Neuronal stem cell (in vitro differentiated cells): ENCODE measurements at regions not wholly inside any gene's neighbourhood (a gene's known extent, or its start where the extent isn't known, plus 50 kb on each side); places are given as distances from the start of the nearest gene placed in this dataset.

ENCODE experiments used
- DNase-seq: peaks from one replicate; pipeline ENCODE4 v3.0.0-alpha.2; 2013; ENCODE audit warnings: low spot score
- H2AFZ ChIP-seq: one replicate; pipeline ENCODE4 v1.6.1; 2013; ENCODE audit warnings: mild to moderate bottlenecking, low read length, inconsistent platforms
- H2AK5ac ChIP-seq: 2 replicates; pipeline ENCODE4 v1.6.1; 2013; ENCODE audit warnings: low read depth, mild to moderate bottlenecking, inconsistent platforms, low read length, moderate library complexity, mixed read lengths
- H2BK120ac ChIP-seq: 2 replicates; pipeline ENCODE4 v1.6.1; 2013; ENCODE audit warnings: low read depth, mild to moderate bottlenecking, inconsistent platforms, low read length, moderate library complexity, mixed read lengths
- H2BK12ac ChIP-seq: one replicate; pipeline ENCODE4 v1.6.1; 2013; ENCODE audit warnings: low read length, inconsistent platforms
- H2BK15ac ChIP-seq: 2 replicates; pipeline ENCODE4 v1.6.1; 2013; ENCODE audit warnings: mild to moderate bottlenecking, low read length, inconsistent platforms, mixed read lengths
- H2BK5ac ChIP-seq: one replicate; pipeline ENCODE4 v1.6.1; 2013; ENCODE audit warnings: inconsistent platforms, mild to moderate bottlenecking, low read length, moderate library complexity
- H3K14ac ChIP-seq: one replicate; pipeline ENCODE4 v1.6.1; 2013; ENCODE audit warnings: low read length, inconsistent platforms
- H3K18ac ChIP-seq: 2 replicates; pipeline ENCODE4 v1.6.1; 2013; ENCODE audit warnings: low read length, inconsistent platforms
- H3K23ac ChIP-seq: 2 replicates; pipeline ENCODE4 v1.6.1; 2013; ENCODE audit warnings: low read depth, mild to moderate bottlenecking, mixed read lengths, low read length, inconsistent platforms; ENCODE audit not compliant: poor library complexity
- H3K27ac ChIP-seq: replicated peaks from 3 replicates; pipeline ENCODE4 v1.5.1; 2013; ENCODE audit warnings: low read length, inconsistent platforms
- H3K27me3 ChIP-seq, 3 experiments: 2 replicates each; pipeline ENCODE4 v1.6.1; 2013; ENCODE audit warnings: low read length in 3 of 3, mild to moderate bottlenecking in 2 of 3, inconsistent platforms in 1 of 3, low read depth in 1 of 3, mixed read lengths in 1 of 3, moderate library complexity in 1 of 3; ENCODE audit not compliant: control insufficient read depth in 3 of 3, insufficient read depth in 3 of 3
- H3K36me3 ChIP-seq, 2 donors: replicated peaks in 1 of 2; 2 replicates each; pipeline ENCODE4 v1.6.1; 2013; ENCODE audit warnings: low read length in 2 of 2; ENCODE audit not compliant: control insufficient read depth in 2 of 2, insufficient read depth in 2 of 2
- H3K4ac ChIP-seq: 2 replicates; pipeline ENCODE4 v1.6.1; 2013; ENCODE audit warnings: inconsistent platforms, mild to moderate bottlenecking, low read length, moderate library complexity
- H3K4me1 ChIP-seq, 2 donors: 1 replicate in 1 of 2; 2 replicates in 1 of 2; pipeline ENCODE4 v1.6.1; 2013; ENCODE audit warnings: low read length in 2 of 2, low read depth in 1 of 2; ENCODE audit not compliant: control insufficient read depth in 2 of 2, insufficient read depth in 1 of 2
- H3K4me2 ChIP-seq: one replicate; pipeline ENCODE4 v1.6.1; 2013; ENCODE audit warnings: mild to moderate bottlenecking, low read length, inconsistent platforms; ENCODE audit not compliant: insufficient read depth, poor library complexity, severe bottlenecking
- H3K4me3 ChIP-seq, 2 donors: 2 replicates each; pipeline ENCODE4 v1.5.1; 2013; ENCODE audit warnings: low read length in 2 of 2, mild to moderate bottlenecking in 2 of 2, inconsistent platforms in 1 of 2, moderate library complexity in 1 of 2
- H3K79me1 ChIP-seq: one replicate; pipeline ENCODE4 v1.6.1; 2013; ENCODE audit warnings: low read depth, mild to moderate bottlenecking, inconsistent platforms, low read length, moderate library complexity
- H3K9ac ChIP-seq: one replicate; pipeline ENCODE4 v1.6.1; 2013; ENCODE audit warnings: mild to moderate bottlenecking, low read depth, low read length, inconsistent platforms; ENCODE audit not compliant: poor library complexity
- H3K9me3 ChIP-seq, 2 donors: replicated peaks in 1 of 2; 2 replicates each; pipeline versions ENCODE3 to v1.6.1; 2013; ENCODE audit warnings: low read length in 2 of 2, mild to moderate bottlenecking in 2 of 2, inconsistent platforms in 1 of 2, low read depth in 1 of 2, mixed read lengths in 1 of 2, moderate library complexity in 1 of 2; ENCODE audit not compliant: control insufficient read depth in 2 of 2, insufficient read depth in 1 of 2
- H4K8ac ChIP-seq: one replicate; pipeline ENCODE4 v1.6.1; 2013; ENCODE audit warnings: low read depth, mild to moderate bottlenecking, inconsistent platforms, low read length, moderate library complexity
- H4K91ac ChIP-seq: one replicate; pipeline ENCODE4 v1.6.1; 2013; ENCODE audit warnings: low read length, low read depth, mild to moderate bottlenecking, inconsistent platforms; ENCODE audit not compliant: poor library complexity
- WGBS, 2 donors: extraction: QIAGEN DNeasy Blood & Tissue Kit; methylation state at CpG; one replicate each; pipeline ENCODE4 v1.1.7; 2013; ENCODE audit warnings: missing lambda C conversion rate in 2 of 2, mixed read lengths in 1 of 2; ENCODE audit not compliant: insufficient read length in 2 of 2, insufficient replicate concordance in 1 of 2; ENCODE audit errors: extremely low coverage in 2 of 2; 5-methylcytosine and 5-hydroxymethylcytosine counted together

DNA sequence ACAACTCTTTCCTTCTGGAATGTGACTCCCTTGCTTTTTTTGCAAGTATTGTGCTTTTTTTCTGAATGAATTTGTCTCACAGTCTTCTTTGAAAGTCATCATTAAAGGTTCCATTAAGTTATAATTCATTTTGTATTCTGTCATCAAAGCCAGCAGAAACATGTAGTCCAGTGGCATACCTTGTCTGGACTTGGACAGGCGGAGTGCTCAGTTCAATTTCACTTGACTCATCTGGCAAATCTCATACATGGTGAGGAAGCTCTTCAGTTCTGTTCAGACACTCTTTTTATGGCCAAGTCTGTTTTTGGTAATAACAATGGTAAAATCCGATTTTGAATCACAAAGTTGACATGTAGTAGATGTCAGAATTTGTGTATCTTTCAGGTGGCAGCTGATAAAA, 260.8 kb upstream of the OPRM1 start:
- Histone ChIP-seq H3K9me3 (peaks cover 0 to 2% of the 10 kb centered on the region in 2 donors), H3K4me2 (no peak overlapping the region), H3K4me3 (no peak overlapping the region), H3K27ac (no peak overlapping the region), H2AK5ac (no peak overlapping the region), H3K79me1 (no peaks in the 10 kb centered on the region), H2BK120ac (no peak overlapping the region), H3K23ac (no peak overlapping the region), H3K4me1 (no peaks in the 10 kb centered on the region), H2AFZ (no peak overlapping the region), H3K4ac (no peak overlapping the region), H4K91ac (no peak overlapping the region), H3K27me3 (no peaks in the 10 kb centered on the region), H3K14ac (no peak overlapping the region), H3K18ac (no peak overlapping the region), H4K8ac (no peak overlapping the region), H2BK5ac (no peak overlapping the region), H2BK12ac (no peak overlapping the region), H3K9ac (no peak overlapping the region), H2BK15ac (no peak overlapping the region), H3K36me3 (no peaks in the 10 kb centered on the region)
- no CpG with 5 or more reads among the region's 2 CpGs for WGBS, 2 donors
- no peak for DNase-seq

DNA sequence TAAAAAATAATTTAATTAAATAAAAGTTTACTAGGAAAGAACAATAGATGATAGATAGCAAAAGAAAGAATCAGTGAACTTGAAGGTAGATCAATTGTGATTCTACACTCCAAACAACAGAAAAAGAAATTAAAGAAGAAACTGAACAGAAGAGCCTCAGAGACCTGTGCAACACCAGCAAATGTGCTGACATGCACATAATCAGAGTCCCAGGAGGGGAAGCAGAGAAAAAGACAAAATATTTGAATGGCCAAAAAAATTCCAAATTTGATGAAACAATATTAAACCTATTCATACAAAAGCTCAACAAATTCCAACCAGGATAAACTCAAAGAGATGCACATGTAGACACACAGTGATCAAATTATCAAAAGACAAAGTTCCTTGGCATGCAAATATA, 267.5 kb upstream of the OPRM1 start:
- Histone ChIP-seq H3K4ac (no peak overlapping the region), H3K4me3 (no peak overlapping the region), H3K27me3 (no peaks in the 10 kb centered on the region), H3K14ac (no peak overlapping the region), H2BK12ac (no peak overlapping the region), H3K4me1 (no peaks in the 10 kb centered on the region), H3K36me3 (no peaks in the 10 kb centered on the region), H3K4me2 (no peak overlapping the region), H3K18ac (no peak overlapping the region), H2AFZ (no peak overlapping the region), H3K79me1 (no peaks in the 10 kb centered on the region), H2BK5ac (no peak overlapping the region), H4K8ac (no peak overlapping the region), H3K9ac (no peak overlapping the region), H3K9me3 (no peaks in the 10 kb centered on the region), H2BK120ac (no peak overlapping the region), H4K91ac (no peak overlapping the region), H3K23ac (no peak overlapping the region), H2BK15ac (no peak overlapping the region), H3K27ac (no peak overlapping the region), H2AK5ac (no peak overlapping the region)
- no peak for DNase-seq

DNA sequence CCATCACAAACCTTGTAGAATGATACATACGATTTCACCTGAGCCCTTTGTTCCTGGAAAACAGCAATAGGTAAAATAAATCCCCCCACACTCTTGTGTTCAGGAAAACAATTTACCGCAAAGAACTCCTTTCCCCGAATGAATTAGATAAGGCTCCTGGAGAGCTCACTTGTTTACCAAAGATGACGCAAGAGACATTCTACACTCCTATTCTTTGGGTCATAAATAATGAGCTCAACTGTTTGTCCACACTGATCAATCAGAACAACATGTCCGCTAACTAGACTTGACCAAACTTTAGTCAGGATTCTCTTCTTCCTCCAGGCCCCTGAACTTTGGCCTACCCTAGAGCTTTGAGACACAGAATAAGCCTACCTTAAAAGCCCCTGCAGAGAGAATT, 271.9 kb upstream of the OPRM1 start:
- H2BK5ac ChIP-seq, result no peak overlapping the region
- no peak overlapping the region for H3K4me3 ChIP-seq
- H3K4me1 ChIP-seq, result no peaks in the 10 kb centered on the region
- H3K23ac ChIP-seq, result no peak overlapping the region
- H4K8ac ChIP-seq, result no peak overlapping the region
- H2BK15ac ChIP-seq, result no peak overlapping the region
- H2BK120ac ChIP-seq, result no peak overlapping the region
- no peaks in the 10 kb centered on the region for H3K9me3 ChIP-seq
- no peak overlapping the region for H3K18ac ChIP-seq
- no CpG with 5 or more reads among the region's 5 CpGs for WGBS, 2 donors
- H3K36me3 ChIP-seq, result no peaks in the 10 kb centered on the region
- H2AFZ ChIP-seq, result no peak overlapping the region
- H3K14ac ChIP-seq, result no peak overlapping the region
- no peaks in the 10 kb centered on the region for H3K27me3 ChIP-seq
- H3K9ac ChIP-seq, result no peak overlapping the region
- H3K27ac ChIP-seq, result no peak overlapping the region
- no peak overlapping the region for H2AK5ac ChIP-seq
- no peak overlapping the region for H4K91ac ChIP-seq
- no peak overlapping the region for H2BK12ac ChIP-seq
- DNase-seq, result no peak
- no peak overlapping the region for H3K4me2 ChIP-seq
- no peaks in the 10 kb centered on the region for H3K79me1 ChIP-seq
- H3K4ac ChIP-seq, result no peak overlapping the region

DNA sequence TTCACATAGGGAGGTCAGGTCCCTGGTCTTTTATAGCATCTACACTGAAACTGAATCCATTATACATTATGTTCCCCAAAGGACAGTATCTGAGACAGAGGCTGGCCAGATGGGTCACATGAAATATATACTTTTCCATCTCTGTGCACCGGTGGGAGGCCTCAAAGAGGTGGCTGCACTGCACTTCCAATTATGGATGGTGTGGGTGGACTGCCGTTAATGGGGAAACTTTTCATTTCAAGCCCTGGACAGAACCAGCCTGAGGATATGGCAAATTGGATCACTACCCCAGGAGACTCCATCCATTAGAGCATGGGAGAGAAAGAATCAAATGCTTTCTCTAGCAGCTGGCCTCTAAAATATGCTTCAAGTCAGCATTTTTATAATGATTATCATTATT, 280.5 kb upstream of the OPRM1 start:
- no CpG with 5 or more reads among the region's 2 CpGs for WGBS, 2 donors
- no peak overlapping the region for H2BK15ac ChIP-seq
- H3K9me3 ChIP-seq, result no peaks in the 10 kb centered on the region
- no peak overlapping the region for H3K23ac ChIP-seq
- H3K4me2 ChIP-seq, result no peak overlapping the region
- H3K4ac ChIP-seq, result no peak overlapping the region
- H4K91ac ChIP-seq, result no peak overlapping the region
- no peak overlapping the region for H3K4me3 ChIP-seq
- H3K9ac ChIP-seq, result no peak overlapping the region
- H3K27me3 ChIP-seq, result no peaks in the 10 kb centered on the region
- H2AK5ac ChIP-seq, result no peak overlapping the region
- no peak overlapping the region for H2BK5ac ChIP-seq
- no peak overlapping the region for H3K27ac ChIP-seq
- no peak overlapping the region for H2BK120ac ChIP-seq
- H3K79me1 ChIP-seq, result no peaks in the 10 kb centered on the region
- no peak overlapping the region for H4K8ac ChIP-seq
- H3K18ac ChIP-seq, result no peak overlapping the region
- H2BK12ac ChIP-seq, result no peak overlapping the region
- H3K4me1 ChIP-seq, result no peaks in the 10 kb centered on the region
- no peak for DNase-seq
- no peaks in the 10 kb centered on the region for H3K36me3 ChIP-seq
- no peak overlapping the region for H3K14ac ChIP-seq
- no peak overlapping the region for H2AFZ ChIP-seq
